NOMO-1 (cell line): ENCODE measurements at regions not wholly inside any gene's neighbourhood (a gene's known extent, or its start where the extent isn't known, plus 50 kb on each side); places are given as distances from the start of the nearest gene placed in this dataset.
"Not testable (repeated sequence)": the region's sequence is repeated elsewhere in the genome, so short reads cannot be mapped to it uniquely, and the experiment has no call there.

ENCODE experiments used
- DNase-seq, 2 experiments: peaks; one replicate each; lab custom pipeline; 2025; ENCODE audit not compliant: unreplicated experiment in 2 of 2; lab: John Stamatoyannopoulos, UW

GRCh38 chr6:86128130-86128814, 485.6 kb upstream of the SYNCRIP start:
- DNase-seq: no peak

- no peak for DNase-seq
These were observed 479.4 kb upstream of the SYNCRIP start for GRCh38 chr6:86122086-86122485.

- no peak for DNase-seq
These were observed 475.6 kb upstream of the SYNCRIP start for GRCh38 chr6:86118271-86118670.

- DNase-seq: no peak
These were observed 465.3 kb upstream of the SYNCRIP start for GRCh38 chr6:86107985-86108384.

GRCh38 chr6:86087954-86088353, 445.3 kb upstream of the SYNCRIP start:
- DNase-seq: no peak

GRCh38 chr6:86079938-86080337, 437.3 kb upstream of the SYNCRIP start:
- DNase-seq: no peak

GRCh38 chr6:86070151-86070550, 427.5 kb upstream of the SYNCRIP start:
- no peak for DNase-seq

- not testable (repeated sequence) for DNase-seq
These were observed 422.3 kb upstream of the SYNCRIP start for GRCh38 chr6:86065002-86065401.

- not testable (repeated sequence) for DNase-seq
These were observed 414.8 kb upstream of the SYNCRIP start for GRCh38 chr6:86057293-86057980.

GRCh38 chr6:86045038-86045437, 402.4 kb upstream of the SYNCRIP start:
- DNase-seq: no peak

GRCh38 chr6:86042214-86042613, 399.5 kb upstream of the SYNCRIP start:
- DNase-seq: no peak

GRCh38 chr6:86031713-86032112, 389.0 kb upstream of the SYNCRIP start:
- no peak for DNase-seq

GRCh38 chr6:86030875-86031274, 388.2 kb upstream of the SYNCRIP start:
- DNase-seq: no peak

GRCh38 chr6:86028776-86029175, 386.1 kb upstream of the SYNCRIP start:
- no peak for DNase-seq

GRCh38 chr6:86026890-86027289, 384.2 kb upstream of the SYNCRIP start:
- DNase-seq: not testable (repeated sequence)

- DNase-seq: no peak
These were observed 374.6 kb upstream of the SYNCRIP start for GRCh38 chr6:86017236-86017635.

- DNase-seq: no peak
These were observed 373.9 kb upstream of the SYNCRIP start for GRCh38 chr6:86016567-86016966.

GRCh38 chr6:86016077-86016476, 373.4 kb upstream of the SYNCRIP start:
- DNase-seq: no peak

- not testable (repeated sequence) for DNase-seq
These were observed 370.3 kb upstream of the SYNCRIP start for GRCh38 chr6:86012991-86013390.

GRCh38 chr6:86010915-86011786, 368.5 kb upstream of the SYNCRIP start:
- DNase-seq: no peak

- no peak for DNase-seq
These were observed 354.5 kb upstream of the SYNCRIP start for GRCh38 chr6:85997206-85997605.

GRCh38 chr6:85996034-85996375, 353.3 kb upstream of the SYNCRIP start:
- no peak for DNase-seq
